Right forelimb (tissue), 1 donor: ENCODE measurements at regions not wholly inside any gene's neighbourhood (a gene's known extent, or its start where the extent isn't known, plus 50 kb on each side); places are given as distances from the start of the nearest gene placed in this dataset.
"Not testable (repeated sequence)": the region's sequence is repeated elsewhere in the genome, so short reads cannot be mapped to it uniquely, and the experiment has no call there.

Experiments
- DNase-seq: peaks from one replicate; pipeline ENCODE4 v3.0.0-alpha.2; 2018

DNA sequence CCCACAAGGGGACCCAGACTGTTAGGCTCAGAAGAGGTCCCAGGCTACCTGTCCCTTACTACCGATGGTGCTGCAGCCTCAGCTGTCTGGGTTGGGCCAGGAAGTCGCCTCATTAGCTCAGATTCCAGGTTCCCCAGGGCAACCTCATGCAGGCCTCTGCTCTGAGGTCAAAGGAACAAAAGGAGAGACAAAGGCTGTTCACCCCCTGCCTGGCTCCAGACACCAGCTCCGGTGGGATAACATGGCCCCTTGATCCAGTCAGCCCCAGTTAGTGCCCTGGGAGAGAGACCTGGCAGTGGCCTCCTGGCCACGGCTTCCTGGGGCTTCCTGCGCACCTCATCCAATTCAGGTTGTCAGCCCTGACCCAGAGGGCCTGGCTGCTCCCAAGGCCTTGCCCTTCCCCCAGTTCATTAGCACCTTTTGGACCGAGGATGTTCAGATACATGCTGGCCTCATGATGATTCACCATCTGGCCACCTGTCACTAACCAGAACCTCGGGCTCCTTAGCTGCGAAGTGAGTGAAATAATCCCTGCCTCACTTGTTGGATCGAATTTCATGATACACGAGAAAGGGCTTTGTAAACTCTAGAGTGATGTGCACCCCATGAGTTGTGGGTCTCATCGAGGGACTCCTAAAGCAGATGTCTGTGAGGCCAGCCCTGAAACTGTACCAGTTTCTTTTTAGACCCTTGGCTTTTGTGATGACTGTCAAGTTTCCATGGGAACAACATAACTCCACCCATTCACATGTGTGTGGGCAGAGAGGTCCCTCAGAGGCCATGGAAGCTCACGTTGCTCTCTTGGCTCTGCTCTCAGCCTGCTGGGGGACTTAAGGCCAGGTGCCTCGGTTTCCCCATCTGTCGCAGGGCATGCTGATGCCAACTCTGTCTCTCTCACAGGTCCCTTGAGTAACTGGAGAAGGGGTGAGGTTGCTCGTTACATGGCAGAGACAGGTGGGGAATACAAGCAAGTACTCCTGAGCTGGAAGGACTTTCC is 79.5 kb upstream of the PCBD1 start:
- DNase-seq: no peak

DNA sequence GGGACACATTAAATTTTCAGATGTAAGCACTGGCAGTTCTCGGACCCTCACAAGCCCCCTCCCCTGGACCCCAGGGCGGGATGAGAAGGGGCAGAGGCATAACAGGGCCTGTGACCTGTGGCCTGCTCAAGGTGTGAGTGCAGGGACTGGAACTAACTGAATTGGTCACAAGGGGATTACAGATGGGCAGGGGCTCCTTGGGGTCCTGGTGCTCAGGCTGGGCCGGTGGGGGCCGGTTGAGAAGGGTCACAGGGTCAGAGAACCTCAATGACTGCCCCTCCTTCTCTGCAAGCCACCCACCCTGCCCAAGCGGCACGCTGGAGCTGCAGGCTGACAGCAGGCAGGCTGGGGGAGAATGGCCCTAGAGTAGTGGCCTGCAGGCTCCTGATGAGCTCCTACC is 80.8 kb upstream of the PCBD1 start:
- DNase-seq: no peak

DNA sequence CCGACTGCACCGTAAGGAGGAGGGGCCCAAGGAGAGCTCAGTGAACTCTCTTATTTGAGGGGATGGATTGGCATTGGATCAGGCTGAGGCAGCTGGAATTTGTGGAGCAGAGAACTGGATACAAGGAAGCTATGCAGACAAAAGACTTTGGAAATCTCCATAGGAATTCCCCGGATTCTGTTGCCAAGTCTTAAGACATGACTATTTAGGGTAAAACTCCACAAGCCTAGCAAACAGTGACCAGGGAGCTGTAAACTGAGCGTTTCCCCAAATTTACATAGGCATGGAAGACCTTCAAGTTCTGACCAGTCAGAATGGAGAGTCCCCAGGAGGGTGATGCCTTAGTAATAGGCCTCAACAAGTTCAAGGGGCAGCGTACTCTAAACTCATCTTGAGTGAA is 82.5 kb upstream of the PCBD1 start:
- DNase-seq: no peak

DNA sequence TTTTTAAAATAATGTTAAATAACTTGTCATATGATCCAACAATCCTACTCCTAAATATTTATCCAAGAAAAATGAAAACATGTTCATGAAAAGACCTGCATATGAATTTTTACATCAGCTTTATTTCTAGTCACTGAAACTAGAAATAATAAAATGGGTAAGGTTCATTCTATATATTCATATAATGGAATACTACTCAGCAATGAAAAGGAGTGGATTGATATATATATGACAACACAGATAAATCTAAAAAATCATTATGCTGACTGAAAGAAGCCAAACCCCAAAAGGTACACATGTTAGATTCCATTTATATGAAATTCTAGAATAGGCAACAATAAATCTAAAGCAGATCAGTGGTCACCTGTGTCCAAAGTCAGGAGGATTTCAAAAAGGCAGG is 84.9 kb upstream of the PCBD1 start:
- DNase-seq: no peak

DNA sequence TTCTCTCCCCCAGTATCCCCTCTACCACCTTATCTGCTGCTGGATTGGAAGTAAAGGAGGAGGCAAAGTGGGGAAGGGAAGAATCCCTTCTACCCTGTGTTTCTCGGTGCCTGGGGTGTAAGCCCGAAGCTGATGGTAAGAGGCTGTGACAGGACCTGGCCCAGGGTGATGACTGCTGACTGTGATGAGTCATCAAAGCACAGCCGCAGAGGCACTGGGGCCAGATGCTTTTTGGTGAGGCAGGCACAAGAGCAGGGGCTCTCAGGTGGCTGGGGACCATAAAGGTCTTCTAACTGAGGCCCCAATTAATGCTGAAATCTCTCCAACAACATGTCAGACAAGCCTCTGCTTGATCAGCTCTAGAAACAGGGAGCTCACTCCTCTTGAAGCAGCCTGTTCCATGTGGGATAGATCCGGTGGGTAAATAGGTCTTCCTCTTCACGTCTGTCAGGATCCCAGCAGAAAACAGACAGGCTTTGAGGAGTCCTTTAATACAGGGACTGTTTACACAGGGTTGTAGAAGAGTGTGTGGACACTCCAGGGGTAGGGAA is 86.1 kb upstream of the PCBD1 start:
- no peak for DNase-seq

DNA sequence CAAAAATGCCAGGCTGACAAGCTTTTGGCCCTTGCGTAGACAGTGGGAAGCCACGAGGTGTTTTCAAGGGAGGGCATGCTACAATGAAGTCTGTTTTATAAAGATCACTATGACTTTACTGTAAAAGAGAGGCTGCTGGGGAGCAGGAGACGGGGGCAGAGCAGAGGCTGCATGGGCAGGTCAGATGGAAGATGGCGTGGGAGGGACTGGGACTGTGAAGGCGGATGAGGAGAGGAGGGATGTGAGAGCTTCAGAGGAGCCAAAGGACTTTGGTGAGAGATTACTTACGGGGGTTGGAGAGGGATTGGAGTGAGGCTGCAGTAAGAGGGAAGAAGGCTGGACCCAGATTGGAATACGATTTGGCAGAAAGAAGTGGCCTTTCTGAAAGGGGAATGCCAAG is 86.6 kb upstream of the PCBD1 start:
- DNase-seq: no peak

DNA sequence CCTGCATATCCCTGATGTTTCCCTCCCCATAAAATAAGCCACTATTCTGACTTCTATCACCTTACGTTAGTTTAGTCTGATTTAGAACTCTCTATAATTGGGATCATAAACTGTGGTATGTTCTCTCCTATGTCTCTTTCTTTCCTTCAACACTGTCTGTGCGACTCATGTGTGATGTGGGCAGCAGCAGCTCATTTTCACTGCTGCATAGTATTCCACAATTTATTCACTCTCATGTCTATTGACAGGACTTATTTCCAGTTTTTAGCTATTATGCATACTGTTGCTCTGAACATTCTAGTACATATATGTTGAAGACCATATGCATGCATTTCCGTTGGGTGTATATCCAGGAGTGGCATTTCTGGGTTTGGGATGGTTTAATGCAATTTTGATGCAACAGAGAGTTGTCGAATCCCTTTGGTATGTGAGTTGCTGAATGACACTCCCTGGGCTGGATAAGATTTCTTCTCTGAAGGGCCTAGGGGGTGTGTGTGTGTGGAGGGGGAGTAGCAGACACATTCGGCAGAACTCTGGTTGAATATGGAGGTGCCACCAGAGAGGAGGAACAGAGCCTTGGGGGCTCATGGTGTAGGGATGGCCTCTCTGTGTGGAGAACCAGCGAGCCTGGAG is 87.8 kb upstream of the PCBD1 start:
- no peak for DNase-seq

DNA sequence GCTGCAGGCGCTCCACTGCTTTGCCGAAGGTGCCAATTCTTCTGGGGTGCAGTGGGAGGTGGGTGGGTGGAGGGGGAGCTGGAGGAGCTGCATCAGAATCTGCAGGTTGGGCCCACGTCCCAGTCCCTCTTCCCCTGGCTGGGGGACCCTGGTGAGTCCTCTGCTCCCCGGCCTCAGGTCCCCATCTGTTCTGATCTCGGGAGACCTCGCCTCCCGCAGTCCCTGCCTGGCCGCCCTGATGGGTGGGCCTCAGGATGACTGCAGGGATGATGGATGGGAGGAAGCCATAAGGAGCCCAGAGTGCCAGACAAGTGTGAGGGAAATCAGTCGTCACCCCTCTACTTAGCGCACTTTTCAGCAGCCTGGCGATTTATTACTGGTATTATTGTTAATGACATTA is 89.3 kb upstream of the PCBD1 start:
- DNase-seq: no peak

DNA sequence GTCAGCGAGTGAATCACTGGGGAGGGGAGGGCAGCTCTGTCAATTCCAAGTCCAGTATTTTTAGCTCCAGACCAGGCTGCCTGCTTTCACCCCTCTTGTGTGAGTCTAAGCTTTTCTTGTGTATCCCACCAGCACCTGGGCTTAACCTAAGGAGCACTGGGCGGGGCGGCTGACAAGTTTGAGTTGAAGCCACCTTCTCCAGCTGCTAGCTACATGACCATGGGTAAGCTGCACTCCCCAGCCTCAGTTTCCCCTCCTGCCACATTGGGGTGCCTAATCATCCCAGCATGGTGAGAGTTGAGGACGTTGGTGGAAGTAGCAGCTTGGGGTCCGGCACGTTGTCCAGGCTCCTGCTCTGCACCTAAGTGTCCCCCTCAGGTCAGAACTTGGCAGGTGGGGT is 89.8 kb upstream of the PCBD1 start:
- DNase-seq: no peak

DNA sequence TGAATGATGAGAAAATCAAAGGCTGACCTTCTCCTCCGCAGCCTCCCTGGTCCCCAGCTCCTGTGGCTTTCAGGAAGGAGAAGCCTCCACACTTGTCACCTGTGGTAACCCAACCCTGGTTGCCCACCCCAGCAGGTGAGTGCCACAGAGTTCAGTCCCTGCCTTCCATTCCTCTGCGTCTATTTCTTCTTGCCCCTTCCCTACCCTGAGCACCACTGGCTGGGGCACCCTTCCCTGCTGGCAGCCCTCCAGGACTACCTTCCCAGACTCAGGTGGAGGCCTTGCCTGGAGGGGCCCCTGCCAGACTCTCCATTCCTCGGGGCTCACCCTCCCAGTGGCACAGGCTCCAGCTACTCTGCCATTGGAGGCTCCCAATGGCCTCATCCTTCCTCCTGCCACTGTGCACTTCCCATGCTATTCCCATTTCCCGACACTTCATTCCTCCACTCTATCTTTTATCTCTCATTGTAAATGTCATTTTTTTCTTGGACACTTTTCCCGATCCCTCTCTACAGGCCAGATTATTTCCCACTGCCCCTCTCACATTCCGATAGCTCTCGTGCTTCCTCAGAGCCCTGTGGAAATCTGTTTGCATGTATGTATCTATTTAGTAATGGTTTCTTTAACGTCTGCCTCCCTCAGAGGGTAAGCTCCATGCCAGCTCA is 90.6 kb upstream of the PCBD1 start:
- DNase-seq: no peak

DNA sequence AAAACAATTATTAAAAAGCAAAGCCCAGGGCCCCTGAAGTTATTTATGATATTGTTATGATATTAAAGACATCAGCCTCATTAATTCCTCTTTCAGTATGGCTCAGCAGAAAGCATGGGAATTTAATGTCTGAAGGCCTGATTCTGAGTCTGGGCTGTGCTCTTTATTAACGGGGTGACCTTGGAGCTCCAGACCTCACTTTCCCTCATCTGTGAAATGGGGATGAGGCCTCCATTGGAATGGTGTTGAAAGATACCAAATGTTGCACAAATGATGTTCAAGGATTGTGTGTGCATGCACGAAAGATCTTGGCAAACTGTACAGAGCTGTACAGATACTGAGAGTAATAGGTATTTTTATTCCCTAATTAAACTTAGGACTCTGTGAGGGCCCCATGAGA is 92.3 kb upstream of the PCBD1 start:
- DNase-seq: no peak

DNA sequence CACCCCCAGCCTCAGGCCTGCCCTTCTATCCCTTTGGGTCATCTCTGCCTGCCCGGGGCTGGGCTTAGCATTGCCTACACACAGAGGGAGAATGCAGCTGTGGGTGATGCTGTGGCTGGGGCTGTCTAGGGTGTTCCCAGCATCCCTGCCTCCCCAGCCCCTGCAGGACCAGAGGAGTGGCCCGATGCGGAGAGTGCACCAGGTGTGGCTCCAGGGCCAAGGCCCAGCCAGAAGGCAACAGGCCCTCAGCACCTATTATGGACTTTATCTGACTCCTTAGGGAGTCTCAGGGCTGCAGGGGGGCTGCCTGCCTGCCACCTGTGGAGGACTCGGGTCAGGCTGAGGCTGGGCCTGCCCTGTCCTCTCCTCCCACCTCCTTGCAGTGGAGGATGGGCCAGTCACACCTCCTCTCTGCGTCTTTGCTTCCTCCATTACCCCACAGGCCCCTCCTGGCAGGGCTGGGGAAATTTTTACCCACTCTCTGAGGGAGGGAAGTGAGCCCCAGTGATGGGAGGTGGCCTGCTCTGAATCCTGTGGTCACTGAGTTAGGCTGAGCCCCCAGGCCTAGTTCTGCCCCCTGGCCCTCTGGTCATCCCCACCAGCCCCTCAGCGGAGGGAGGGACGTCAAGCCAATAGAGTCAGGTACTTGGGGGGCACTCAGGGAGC is 92.9 kb upstream of the PCBD1 start:
- no peak for DNase-seq

DNA sequence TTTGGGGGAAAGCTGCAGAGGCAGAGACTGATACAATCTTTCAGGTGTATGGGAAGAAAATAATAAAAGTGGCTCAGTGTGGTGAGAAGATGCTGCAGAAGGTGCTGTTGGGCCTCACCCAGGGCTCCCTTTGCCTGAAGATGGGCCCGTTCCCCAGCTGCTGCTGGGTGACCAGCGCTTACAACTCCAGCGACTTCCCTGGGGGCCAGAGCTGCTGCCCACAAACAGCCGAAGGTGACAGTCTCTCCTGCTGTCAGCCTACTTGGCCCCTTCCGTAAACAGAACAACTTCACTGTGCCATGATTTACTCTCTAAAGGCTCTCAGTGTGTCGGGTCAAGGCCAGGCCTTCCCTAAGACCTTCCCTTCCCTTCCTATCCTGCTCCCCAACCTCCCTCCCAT is 93.6 kb upstream of the PCBD1 start:
- DNase-seq: no peak

DNA sequence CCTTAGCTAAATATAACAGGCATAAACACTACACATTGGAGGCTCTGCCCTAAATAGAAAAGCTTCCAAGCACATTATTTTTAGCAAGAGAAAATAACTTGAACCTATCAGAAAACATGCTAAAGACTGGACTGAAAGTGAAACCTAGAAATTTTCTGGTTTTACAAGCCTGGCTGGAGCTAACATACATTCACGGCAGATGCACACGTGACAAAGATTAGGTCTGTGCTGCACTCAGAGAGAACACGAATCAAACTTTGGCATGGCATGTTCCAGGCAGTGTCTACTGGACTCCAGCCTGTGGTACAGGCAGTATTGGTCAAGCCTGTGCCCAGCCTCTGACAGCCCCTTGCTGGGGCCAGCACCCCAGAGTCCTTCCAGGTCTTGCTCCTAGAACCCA is 94.1 kb upstream of the PCBD1 start:
- DNase-seq: no peak

DNA sequence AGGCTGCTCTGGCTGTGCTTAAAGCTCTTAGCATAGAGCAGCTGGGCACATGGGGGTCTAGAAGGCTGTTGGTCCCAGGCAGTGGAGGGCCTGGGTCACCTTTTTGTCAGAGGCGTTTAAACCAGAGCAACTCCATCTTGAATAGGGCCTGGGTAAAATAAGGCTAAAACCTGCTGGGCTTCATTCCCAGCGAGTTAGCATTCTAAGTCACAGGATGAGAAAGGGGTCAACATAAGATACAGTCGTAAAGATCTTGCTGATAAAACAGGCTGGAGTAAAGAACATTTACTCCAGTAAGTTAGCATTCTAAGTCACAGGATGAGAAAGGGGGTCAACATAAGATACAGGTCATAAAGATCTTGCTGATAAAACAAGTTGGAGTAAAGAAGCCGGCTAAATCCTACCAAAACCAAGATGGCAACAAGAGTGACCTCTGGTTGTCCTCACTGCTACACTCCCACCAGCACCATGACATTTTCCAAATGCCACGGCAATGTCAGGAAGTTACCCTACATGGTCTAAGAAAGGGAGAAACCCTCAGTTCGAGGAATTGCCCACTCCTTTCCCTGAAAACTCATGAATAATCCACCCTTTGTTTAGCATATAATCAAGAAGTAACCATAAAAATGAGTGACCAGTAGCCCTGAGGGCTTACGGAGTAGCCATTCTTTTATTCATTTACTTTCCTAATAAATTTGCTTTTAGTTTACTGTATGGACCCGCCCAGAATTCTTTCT is 96.8 kb upstream of the PCBD1 start:
- no peak for DNase-seq

DNA sequence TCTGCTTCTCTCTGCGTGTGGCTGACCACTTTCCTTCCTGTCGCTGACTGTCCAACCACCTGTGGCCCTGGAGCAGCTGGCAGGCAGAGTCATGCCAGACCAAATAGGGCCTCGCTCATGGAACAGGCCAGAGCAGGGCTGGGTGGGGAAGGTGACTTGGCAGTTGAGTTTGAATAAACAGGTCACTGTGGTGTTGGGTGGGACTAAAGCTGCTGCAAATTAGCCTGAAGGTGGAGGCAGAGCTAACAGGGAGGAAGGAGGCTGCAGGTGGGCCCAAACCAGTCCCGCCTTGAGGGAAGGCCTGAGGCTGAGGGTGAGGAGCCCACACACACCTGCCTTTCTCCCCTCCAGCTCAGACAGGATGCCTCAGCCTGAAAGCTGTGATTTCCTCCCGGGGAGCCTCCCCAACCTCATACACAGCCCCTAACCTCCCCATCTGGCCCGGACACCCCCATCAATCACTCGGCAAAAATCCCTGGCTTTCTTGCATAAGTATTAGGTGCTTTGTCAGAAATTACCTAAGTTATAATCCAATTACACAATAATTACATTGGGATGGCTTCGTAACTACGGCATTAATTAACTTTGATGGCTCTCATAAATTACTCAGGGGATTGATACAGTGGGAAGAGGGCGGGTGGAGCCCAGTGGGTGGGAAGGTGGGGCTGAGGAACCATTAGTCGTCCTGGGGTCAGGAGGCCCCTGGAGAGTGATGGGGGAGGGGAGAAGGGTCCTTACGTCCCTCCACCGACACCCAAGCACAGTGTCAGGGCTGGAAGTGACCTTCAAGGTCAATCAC is 97.7 kb upstream of the PCBD1 start:
- no peak for DNase-seq

DNA sequence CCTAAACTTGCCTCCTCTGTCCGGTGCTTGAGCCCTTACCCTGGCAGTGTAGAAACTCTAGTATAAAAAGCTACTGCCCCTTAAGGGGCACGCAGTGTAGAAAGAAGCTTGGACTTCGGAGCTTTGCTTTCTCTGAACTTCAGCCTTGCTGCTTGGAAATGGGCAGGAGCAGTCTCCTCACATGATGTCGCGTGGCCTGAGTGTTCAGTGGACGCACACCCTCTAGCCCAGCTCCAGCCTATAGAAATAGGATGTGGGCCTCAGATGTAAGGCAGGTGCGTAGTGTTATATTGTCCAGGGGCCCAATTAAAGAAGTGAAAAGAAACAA is 98.2 kb upstream of the PCBD1 start:
- DNase-seq: no peak

DNA sequence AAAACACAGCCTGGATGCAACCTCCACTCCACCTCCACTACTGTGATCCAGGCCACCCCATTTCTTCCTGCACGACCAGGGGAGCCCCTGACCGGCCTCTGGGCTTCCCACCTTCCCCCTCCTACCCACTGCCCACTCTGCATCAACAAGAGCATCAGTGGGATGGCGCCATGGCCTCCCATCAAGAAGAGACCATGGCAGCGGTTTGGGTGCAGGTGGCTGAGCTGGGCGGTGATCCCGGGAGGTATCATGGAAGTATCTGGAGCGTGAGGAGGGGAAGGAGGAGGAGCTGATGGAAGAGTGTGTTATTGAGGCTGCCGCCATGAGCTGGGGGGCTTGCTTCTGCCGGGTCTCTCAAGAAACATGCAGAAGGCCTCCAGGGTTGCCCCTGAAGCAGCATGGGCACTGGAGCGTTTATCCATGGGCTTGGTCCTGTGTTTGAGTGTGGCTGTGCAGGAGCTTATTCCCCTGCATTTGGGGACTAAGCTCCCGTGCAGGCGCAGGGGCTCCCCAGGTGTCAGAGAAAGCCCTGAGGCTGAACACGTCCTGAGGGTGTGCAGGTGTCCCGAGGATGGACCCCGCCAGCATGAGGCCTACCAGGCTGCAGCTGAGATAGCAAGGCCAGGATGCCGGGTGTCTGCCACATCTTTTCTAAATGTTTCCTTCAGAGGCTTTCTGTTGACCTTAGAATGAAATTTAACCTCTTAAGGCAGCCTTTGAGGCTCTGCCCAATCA is 99.2 kb upstream of the PCBD1 start:
- no peak for DNase-seq

DNA sequence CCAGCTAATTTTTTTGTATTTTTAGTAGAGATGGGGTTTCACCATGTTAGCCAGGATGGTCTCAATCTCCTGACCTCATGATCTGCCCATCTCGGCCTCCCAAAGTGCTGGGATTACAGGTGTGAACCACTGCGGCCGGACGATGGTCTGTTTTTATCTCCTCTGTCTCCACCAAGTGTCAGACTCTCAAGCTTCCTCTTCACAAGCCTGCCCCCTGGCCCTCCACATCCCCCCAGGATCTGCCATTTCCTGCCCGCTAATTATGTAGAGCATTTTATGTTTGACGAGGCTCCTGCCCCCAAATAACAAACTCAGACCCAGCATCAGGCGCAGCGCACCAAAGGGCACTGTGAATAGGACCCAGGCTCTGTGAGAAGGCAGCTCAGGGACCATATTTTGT is 101.8 kb upstream of the PCBD1 start:
- DNase-seq: not testable (repeated sequence)

DNA sequence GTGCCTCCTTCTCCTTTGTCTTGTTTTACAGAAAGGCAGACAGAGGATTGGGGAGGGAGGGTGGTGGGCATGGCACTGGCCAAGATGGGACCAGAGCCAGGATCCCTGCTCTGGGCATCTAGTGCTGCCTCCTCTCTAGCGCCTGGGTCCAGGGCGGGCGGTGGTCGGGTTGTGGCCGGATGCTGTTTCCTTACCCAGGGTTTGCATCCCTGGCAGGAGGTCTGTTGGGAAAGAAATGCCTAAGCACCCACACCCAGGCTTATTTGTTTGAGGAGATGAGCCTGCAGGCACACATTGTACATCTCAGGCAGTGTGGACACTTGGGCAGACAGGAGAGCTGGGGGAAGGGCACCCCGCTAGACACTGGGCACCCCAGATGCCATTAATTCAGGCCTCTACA is 102.3 kb upstream of the PCBD1 start:
- no peak for DNase-seq
